GM19351 (cell line): ENCODE measurements at regions not wholly inside any gene's neighbourhood (a gene's known extent, or its start where the extent isn't known, plus 50 kb on each side); places are given as distances from the start of the nearest gene placed in this dataset.

ENCODE experiments used
- ATAC-seq: cut with Tn5 transposase; IDR thresholded peaks from one replicate; pipeline ENCODE4 v1.9.1; 2021; ENCODE audit warnings: mild to moderate bottlenecking, moderate library complexity; ENCODE audit not compliant: unreplicated experiment

DNA sequence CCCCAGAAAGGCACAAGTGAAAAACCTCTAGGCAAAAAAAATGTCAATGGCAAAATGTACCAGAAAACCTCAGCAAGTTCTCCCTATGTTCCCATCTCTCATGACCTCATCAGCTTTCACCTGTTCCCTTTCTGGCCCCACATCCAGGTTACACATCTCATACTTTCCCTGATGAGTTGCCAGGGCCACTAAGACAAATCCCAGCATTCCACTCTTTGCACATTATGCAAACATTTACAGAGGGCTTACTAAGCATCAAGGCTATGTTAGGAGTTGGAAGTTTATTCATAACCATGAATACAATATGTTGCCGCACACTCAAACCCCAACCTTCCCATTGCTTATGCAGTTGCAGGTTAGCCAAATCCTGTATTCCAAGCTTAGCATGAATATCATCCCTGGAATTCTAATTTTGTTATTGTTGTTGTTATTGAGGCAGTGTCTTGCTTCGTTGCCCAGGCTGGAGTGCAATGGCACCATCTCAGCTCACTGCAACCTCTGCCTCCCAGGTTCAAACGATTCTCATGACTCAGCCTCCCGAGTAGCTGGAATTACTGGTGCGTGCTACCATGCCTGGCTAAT, 129.3 kb upstream of the UBE2E2 start:
- ATAC-seq: no peak

- no peak for ATAC-seq
Observed at GRCh38 chr3:23075496-23075895, 127.6 kb upstream of the UBE2E2 start.

DNA sequence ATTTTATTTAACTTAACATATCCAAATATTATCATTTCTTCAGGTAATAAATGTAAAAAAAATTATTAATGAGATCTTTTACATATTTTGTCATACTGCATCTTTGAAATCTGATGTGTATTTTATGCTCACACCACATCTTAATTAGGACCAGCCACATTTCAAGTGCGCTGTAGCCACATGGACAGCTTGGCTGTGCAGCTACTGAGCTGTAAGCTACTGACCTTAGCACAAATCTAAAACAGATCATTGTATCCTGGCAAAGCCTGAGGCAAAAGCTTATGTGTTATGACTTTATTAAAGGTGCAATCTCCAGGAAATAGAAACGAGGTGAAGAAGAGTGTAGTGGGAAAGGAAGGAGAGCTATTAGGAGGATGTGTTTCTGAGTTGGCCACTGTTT, 126.7 kb upstream of the UBE2E2 start:
- no peak for ATAC-seq

DNA sequence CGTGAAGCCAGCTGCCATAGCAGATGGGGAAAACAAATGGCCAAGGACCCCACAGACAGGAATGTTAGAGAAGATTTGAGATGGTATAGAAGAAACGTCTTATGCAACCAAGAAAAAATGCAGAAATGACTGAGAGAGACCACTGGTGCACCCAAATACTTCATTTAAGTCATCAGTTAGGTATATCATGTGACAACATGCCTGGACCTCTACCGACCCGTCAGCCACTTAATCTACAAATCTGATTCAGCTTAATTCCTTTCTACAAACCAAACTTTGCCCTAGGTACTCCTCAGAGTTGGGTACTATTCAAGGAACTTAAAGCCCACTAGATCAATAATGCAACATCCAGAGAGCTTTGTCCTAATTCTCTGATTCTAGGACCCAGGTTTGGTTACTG, 126.0 kb upstream of the UBE2E2 start:
- no peak for ATAC-seq

GRCh38 chr3:23078735-23079134, 124.4 kb upstream of the UBE2E2 start:
- no peak for ATAC-seq

GRCh38 chr3:23079976-23080375, 123.2 kb upstream of the UBE2E2 start:
- ATAC-seq: no peak

- no peak for ATAC-seq
Observed at GRCh38 chr3:23083701-23084100, 119.4 kb upstream of the UBE2E2 start.

DNA sequence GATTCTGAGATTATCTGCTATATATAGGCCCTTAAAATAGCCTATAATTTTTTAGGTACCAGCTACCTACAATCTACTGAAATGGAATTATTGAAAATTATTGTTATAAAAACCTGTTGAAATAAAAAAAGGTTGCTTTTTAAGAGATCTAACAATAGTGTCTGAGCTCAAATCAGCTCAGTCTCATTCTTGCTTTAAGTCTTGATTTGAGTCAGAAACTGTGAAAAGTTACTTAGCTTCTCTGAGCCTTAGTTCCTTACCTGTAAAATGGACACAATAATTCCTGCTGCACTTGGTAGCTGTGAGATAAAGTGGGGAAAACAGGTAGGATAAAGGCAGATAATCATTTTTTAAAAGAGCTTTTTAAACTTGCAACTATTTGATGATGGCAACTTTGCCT, 118.8 kb upstream of the UBE2E2 start:
- peak; percentile 83 for ATAC-seq

DNA sequence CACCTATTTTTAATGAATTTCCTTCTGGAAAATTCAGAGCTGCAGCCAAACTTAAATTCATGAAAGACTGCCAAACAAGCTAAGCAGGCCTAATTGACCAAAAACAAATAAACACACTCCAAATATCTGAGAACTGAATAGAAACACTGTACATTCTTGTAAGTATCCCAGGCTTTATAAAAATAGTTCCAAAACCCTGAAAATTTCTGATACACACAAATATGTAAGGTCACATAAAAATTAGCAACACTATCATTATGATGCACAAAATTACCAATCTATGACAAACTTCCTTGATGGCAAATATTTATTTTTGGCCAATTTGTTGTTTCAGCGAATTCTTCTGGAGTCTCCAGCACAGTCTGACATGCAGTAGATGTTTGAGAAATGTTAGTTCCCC, 117.9 kb upstream of the UBE2E2 start:
- no peak for ATAC-seq

- no peak for ATAC-seq
Observed at GRCh38 chr3:23086331-23086730, 116.8 kb upstream of the UBE2E2 start.

DNA sequence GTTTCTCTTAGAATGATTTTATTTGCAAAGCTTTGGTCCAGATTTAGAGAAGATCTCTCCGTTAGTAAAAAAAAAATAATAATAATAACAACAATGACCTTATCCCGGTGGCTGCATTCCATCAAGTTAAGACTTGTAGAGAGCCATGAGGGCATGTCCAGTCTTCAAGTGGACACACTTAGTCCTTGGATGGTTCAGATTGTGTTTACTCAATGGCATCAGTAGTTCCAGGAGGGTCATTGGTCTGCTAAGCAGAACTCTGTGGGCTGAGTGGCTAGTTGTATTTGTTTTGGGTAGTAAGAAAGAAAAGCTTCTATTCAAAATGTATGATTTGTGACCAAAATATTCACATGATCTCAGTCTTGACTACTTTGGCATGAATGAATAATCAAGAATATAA, 116.3 kb upstream of the UBE2E2 start:
- ATAC-seq: no peak

GRCh38 chr3:23094412-23094811, 108.7 kb upstream of the UBE2E2 start:
- ATAC-seq: no peak

- ATAC-seq: no peak
Observed at GRCh38 chr3:23094890-23095462, 108.2 kb upstream of the UBE2E2 start.

DNA sequence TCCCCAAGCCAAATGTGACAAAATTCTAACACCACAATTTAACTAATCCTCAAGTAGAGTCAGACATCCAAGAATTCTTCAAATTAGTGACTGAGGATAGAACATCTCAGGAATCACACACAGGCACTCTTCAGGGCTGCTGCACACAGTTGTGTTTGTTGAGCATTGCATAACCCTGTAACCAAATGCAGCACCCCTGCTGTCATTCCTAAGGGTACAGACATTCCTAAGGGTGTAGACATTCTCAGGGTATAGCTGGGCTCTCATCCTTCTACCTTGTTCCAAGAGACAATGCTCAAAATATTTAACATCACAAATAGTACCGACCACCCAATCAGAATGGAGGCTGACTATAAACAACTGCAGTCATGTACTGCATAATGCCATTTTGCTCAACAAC, 107.1 kb upstream of the UBE2E2 start:
- ATAC-seq: no peak

- ATAC-seq: no peak
Observed at GRCh38 chr3:23099021-23099420, 104.1 kb upstream of the UBE2E2 start.

- ATAC-seq: no peak
Observed at GRCh38 chr3:23099677-23100076, 103.5 kb upstream of the UBE2E2 start.

DNA sequence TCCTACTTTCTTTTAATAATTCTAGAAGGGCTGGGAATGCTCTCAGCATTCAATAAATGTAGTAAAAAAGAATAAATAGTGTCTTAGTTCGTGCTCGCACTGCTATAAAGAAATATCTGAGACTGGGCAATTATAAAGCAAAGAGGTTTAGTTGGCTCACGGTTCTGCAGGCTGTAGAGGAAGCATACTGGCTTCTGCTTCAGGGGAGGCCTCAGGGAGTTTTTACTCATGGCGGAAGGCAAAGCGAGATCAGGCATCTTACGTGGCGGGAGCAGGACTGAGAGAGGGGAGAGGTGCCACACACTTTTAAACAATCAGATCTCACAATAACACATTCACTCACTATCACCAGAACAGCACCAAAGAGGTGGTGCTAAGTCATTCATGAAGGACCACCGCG, 103.0 kb upstream of the UBE2E2 start:
- no peak for ATAC-seq

DNA sequence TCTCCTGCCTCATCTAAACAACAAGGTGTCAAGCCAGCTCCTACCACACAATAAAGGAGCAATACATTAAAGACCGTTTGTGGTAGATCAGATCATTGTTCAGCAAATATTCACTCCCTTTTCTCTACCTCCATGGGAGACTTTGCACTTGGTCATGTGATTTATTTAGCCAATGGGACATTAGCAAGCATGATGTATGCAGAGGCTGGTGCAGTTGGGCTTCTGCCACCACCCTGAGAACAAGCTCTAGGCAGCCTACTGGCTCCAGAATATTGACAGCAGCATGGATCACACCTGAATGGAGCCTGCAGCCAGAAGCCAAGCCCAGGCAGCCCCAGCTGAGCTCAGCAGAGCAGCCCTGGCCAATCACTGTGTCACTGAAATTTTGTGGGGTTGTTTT, 99.4 kb upstream of the UBE2E2 start:
- ATAC-seq: no peak

GRCh38 chr3:23105048-23105447, 98.1 kb upstream of the UBE2E2 start:
- no peak for ATAC-seq

DNA sequence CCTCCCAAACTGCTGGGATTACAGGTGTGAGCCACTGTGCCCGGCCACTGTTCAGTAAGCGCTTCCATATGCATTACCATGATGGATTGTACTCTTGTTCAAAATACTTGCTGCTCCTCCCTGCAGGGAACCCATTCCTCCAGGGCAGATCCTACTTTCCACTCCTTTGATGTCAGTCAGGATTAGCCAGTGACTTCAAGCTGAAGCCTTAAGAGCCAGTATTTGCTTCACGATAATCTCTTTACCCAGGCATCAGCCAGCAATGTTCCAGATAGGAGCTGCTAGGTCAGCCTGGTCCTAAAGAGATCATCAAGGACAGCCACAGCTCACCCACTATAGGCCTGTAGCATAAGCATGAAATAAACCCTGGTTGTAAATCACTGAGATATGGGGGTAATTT, 96.5 kb upstream of the UBE2E2 start:
- no peak for ATAC-seq

DNA sequence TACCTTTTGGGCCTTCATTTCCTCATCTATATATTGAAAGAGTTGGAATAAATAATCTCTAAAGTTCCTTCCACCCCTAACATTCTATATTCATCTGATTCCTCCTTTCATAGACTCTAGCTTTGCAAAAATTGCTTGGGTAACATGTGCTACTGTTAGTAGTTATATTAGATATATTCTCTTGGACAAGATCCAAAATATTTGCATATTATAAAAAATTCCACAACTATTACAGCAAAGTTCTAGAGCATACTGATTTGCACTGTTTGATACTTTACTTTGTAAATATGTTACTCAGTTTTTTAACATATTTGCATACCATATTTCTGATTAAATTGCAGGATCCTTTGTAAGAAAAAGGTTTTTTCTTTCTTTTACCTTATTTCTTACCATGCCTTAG, 95.9 kb upstream of the UBE2E2 start:
- ATAC-seq: no peak

- ATAC-seq: no peak
Observed at GRCh38 chr3:23108451-23109057, 94.6 kb upstream of the UBE2E2 start.

DNA sequence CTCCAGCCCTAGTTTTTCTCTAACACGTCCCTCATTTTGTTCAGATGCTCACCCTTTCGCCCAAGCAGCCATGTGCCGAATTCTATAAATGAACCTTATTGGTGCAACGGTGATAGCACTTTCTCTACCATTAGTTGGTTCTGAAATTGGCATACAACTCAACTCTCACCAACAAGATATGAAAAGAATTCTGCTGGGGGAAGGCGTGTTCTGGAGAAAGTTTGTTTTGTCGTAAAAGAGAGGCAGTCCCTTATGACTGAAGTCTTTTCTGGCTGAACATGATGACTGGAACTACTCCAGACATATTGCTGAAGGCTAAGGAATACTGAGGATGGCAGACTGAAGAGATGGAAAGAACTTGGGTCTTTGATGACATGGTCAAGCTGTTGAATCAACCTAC, 91.8 kb upstream of the UBE2E2 start:
- ATAC-seq: no peak
